T-helper 2 cell treated with Interferon-gamma antibody and Interleukin-4, amounts not matched to agents 100 ng/mL and 5 ng/mL, for 36 hours (primary cell): ENCODE measurements at regions not wholly inside any gene's neighbourhood (a gene's known extent, or its start where the extent isn't known, plus 50 kb on each side); places are given as distances from the start of the nearest gene placed in this dataset.
"Not testable (repeated sequence)": the region's sequence is repeated elsewhere in the genome, so short reads cannot be mapped to it uniquely, and the experiment has no call there.

Experiments used
- intact Hi-C: fragments of 100-400 bp; cut with micrococcal nuclease; formaldehyde crosslinking; loops from one replicate; pipeline ENCODE4 v1.15.1; 2023

DNA sequence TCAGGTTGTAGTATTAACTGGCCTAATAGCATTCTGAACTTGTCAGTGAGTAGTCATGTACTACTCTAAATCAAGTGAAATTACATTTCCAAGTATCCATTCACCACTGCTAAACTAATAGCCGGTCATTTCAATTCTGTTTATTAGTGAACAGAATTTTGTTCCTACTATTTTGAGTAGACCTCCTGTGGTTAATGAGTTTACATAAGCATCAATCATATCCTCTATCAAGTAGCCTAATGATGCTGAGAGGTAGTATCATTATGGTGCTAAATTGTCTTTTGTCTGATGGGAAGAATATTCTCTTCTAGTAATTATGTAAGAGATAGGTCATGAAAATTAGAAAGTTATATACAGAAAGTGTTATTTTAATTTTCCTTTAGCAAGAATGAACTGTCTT, 602.8 kb downstream of the KCNT2 start:
- intact Hi-C loops, result no loop called here

DNA sequence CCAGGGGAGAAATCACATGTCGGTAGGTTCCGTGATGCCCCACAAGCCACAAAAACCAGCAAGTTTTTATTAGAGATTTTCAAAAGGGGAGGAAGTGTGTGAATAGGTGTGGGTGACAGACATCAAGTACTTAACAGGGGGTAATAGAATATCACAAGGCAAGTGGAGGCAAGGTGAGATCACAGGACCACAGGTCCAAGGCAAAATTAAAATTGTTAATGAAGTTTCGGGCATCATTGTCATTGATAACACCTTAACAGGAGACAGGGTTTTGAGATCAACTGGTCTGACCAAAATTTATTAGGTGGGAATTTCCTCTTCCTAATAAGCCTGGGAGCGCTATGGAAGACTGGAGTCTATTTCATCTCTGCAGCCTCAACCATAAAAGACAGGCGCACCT, 603.9 kb downstream of the KCNT2 start:
- intact Hi-C loops, result not testable (repeated sequence)

DNA sequence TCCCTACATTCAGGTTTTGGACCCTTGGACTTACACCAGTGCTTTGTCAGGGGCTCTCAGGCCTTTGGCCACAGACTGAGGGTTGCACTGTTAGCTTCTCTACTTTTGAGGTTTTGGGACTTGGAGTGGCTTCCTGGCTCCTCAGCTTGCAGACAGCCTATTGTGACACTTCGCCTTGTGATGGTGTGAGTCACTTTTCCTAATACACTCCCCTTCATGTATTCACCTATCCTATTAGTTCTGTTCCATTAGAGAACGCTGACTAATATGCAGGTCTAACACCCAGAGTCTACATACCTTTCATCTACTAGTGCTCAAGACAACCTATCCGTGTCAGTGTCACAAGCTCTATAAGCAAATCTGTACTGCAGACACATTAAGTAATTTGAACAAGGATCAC, 605.3 kb downstream of the KCNT2 start:
- intact Hi-C loops, result no loop called here

DNA sequence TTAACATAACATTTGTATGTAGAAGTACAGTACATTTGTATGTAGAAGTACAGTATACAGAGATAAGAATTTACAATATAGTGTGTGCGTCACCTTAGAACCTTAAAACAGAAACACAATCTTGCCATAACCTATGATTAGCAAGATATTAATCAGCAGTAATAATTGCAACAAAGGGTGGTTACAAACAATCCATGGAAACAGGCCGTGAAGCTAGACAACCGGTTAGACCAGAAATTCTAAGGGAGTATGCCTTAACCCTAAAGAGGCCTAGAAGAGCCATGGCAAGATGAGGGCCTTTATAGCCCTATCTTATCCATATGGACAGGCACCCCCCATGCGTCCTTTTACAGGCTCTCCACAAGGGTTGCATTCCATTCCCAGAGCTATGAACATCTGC, 605.9 kb downstream of the KCNT2 start:
- intact Hi-C loops, result not testable (repeated sequence)

DNA sequence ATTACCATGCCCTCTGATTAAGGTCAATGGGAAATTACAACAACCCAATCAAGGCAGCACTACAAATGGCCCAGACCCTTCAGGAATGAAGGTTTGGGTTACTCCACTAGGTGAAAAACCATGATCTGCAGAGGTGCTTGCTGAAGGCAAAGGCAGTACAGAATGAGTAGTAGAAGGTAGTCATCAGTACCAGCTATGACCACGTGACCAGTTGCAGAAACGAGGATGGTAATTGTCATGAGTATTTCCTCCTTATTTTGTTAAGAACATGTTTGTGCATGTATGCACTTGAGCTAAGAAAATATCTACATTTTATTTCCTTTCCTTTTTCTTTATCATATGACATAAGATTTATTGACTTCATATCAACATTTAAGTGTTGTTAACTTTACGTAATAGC, 607.1 kb downstream of the KCNT2 start:
- intact Hi-C loops, result no loop called here

DNA sequence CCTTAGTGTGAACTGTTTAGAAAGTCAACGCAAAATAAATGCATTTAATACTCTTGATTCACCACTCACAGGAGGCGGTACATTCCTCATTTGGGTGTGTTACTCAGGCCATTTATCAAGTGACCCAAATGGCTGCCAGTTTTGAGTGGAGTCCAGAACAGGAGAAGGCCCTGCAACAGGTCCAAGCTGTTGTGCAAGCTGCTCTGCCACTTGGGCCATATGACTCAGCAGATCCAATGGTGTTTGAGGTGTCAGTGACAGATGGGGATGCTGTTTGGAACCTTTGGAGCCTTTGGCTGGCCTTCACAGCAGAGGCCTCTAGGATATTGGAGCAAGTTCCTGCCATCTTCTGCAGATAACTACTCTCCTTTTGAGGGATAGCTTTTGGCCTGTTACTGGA, 609.2 kb downstream of the KCNT2 start:
- intact Hi-C loops, result no loop called here

DNA sequence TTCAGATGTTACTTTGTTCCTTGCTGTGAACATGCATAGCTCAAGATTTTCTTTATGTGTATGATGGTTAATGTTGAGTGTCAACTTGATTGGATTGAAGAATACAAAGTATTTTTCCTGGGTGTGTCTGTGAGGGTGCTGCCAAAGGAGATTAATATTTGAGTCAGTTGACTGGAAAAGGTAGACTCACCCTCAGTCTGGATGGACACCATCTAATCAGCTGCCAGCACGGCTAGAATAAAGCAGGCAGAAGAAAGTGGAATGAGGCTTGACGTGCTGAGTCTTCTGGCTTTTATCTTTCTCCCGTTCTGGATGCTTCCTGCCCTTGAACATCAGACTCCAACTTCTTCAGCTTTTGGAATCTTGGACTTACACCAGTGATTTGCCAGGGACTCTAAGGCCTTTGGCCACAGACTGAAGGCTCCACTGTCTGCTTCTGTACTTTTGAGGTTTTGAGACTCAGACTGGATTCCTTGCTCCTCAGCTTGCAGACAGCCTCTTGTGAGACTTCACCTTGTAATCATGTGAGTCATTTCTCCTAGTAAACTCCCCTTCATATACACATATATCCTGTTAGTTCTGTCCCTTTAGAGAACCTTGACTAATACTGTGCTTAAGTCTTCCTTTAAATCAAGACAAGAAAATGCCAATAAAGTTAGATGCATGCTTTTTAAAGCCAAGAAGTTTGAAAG, 626.6 kb downstream of the KCNT2 start:
- intact Hi-C loops, result no loop called here

DNA sequence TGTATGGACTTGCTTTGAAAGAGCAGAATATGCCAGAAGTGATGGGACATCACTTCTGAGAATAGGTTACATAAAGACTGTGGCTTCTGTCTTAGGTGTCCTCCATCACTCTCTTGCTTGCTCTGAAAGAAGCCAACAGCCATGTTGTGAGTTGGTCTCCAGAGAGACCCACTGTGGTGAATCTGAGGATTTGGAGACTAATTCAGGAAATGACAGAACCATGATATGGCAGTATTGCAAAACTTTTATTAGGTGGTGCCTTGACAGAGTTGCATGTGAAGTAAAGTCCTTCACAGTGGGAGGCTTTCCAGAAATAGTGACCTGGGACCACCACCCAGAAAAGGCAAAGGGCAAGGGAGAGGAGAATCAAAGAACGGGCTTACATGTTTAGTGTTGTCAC, 628.6 kb downstream of the KCNT2 start:
- intact Hi-C loops, result no loop called here

DNA sequence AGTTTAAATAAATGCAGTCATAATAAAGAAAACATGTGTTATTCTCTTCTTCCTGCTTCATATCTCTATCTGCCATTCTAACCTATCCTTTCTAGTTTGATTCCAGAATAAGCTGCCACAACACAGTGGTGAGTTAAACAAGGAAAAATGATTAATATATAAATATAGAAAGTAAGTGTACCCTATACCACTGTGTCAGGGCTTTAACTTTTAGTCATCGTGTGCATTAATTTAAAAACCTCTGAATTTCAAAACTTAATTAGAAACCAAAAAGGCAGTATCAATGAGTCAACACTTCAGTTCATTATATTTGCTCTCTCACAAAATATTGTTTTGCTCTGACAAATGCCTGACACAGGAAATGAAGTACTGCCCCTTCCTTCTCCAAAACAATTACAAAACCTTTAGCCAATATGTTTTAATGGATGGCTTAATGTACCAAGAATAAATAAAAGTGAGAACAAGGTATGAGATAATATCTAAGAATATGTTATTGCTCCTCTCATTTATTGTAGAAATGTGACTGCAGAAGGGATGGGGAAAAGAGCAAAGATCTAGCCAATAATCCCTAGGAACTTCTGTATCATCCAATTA, 634.8 kb downstream of the KCNT2 start:
- intact Hi-C loops, result no loop called here

DNA sequence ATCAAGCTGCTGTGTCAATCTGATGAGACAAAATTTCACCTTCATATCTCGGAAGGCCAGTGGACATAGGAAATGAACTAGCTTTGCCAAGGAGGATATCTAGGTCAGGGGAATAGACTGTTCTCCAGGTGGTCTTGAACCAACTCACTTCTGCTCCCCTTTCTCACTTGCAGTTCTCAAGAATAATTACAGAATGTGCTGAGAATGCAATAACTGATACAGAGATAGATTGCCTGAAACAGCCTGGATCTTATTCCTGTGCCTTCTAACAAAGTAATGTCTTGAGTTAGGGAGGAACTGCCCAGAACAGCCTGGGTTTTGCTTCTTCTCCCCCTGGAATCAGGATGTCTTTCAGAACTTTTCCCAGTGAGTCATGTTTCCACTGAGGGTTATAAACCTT, 636.7 kb downstream of the KCNT2 start:
- intact Hi-C loops, result no loop called here

DNA sequence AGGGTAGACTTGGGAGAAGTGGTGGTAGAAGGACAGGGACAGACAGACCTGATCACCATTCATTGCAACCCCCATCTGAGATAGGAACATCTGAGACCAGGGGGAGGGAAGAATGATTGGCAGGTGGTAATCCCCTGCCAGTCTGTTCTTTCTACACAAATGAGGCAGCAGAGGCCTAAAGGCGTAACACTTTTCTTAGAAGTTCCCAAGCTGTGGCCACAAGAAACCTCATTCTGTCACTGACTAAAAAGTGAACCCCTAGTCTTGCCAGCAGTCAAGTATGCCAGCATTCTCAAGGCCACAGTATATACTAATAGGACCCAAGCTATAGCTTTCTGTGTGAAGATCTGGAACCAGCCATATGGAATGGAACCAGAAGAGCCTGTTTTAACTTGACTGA, 638.0 kb downstream of the KCNT2 start:
- intact Hi-C loops, result no loop called here

DNA sequence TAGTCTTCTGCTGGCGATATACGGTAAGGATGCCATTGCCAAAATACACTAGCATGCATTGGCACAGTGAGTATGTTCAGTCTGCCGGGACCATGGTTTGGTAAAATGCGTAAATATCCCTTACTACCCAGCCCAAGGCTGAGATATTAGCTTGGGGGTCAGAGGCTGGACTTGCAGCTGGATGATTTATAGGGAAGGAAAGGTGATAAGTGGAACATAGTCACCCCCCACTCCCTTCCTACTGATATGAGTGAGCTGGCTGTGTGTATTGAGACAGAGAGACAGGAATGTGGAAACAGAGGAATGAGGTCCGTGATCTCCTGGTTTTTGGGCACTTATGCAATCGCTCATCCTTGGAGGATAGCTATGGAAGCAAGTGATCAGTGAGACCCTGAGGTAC, 642.8 kb downstream of the KCNT2 start:
- intact Hi-C loops, result no loop called here

DNA sequence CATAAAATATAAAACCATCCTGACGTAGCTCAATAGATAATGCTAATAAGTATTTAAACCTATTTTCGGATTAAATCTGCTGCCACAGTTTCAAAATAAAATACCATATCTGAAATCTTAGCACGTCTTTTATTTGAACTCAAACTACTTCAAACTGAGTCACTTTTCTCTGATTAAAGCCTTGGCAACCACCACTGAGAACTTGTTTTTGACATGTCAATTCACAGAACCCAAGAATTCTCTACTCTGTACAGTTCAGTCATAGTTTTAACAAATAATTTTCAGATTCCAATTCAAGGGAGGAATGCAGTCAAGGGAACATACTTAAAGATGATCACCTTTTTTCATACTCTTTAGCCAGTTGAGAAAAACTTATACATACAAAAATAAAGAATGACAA, 643.2 kb downstream of the KCNT2 start:
- intact Hi-C loops, result no loop called here

DNA sequence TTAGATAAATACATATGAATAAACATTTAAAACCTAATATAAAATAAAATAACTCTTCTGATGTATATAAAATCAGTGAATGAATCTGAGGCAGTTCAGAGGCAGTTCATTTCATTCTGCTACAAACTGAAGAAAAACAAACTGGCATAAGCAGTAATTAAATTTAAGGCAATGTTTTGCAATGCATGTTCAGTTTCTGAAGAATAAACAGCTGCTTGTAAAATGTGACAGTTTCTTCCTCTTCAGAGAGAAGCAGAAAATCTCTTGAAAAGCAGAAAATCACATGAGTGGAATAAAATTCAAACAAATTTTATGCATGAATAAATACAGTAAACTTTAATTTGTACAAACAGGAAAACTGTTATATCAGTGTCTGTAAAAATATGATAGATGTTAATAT, 643.7 kb downstream of the KCNT2 start:
- intact Hi-C loops, result no loop called here

DNA sequence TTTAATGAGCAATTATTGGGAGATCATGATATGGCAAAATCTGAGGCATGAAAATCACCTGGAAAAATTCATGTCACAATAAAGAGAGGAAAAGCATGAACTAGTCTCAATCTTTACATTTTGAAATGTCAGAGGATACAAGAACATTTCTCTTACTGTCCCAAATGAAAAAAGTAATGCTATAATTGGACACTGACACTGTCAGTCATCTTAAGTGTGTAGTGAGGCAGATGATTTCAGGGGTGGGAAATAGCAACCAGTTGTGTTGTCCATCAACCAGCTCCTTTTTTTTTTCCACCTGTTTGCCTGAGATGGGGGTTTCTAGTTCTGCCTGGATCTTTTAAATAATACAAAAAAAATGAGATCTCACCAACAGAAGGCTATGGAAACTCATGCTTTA, 646.2 kb downstream of the KCNT2 start:
- intact Hi-C loops, result no loop called here

DNA sequence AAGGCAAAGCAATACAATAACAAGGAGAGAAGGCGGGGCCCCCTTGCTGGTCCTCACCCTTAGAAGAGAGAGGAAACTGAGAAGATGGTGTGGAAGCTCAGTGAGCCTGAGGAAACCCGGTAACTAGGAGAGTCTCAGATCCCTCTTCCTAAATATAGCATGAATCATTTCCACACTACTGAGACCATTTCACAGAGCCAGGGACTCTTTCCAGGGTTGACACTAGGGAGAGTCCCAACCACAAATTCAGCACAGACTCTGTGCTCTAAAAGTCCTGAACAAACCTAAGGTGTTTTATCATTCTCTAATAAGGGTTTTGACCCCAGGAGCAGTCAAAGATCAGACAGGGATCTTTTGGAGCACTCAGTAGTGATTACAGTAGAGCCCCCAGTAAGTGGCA, 647.7 kb downstream of the KCNT2 start:
- intact Hi-C loops, result no loop called here

DNA sequence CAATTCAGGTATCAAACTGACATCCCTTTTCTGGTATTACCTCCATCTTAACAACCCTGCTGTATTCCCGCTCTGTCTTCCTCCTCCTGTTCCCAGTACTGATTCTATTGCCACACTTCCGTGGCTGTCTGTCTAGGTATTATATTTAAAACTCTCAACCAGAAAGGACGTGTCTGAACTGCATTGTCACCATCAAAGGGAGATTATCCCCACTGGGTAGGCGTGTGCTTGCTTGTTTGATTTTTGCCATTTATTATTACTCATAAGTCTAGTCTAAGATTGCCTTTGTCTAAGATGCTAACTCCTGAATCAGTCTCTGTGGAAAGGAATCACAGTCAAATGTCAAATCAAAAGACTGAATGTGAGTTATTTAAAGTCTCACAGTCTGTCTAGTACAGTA, 650.1 kb downstream of the KCNT2 start:
- intact Hi-C loops, result no loop called here

DNA sequence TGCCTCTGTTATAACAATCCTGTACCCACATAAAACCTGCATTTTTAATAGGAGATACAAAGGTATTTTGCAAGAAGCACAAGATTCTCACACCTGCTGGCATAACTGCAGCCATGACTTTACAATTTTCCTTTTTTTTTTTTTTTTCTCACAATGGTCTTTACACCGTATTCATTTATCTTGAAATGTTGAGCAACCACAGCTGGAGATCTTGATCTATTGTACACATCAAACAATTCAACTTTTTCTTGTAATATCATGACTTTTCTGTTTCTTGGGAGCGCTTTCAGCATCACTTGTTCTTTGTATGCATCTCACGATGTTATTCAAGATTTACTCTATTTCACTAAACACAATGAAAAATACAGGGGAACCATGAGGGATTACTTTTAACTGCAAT, 651.4 kb downstream of the KCNT2 start:
- intact Hi-C loops, result no loop called here

DNA sequence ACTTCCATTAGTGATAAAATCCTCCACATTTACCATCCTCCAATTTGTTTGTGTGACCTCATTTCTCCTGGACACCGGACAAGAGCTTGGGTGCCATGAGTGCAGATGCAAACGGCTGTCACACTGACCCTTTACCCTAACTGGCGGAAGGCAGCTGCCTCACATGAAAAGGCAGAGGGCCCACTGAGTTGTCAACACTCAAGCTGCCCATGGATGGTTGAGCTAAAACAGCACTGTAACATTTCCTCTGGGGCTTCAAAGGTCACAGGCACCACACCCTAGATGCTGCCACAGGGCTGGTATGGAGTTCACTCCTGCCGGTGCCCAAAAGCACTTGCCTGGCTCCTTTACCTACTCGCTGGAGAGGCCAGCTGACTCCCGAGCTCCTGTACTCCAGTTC, 653.4 kb downstream of the KCNT2 start:
- intact Hi-C loops, result no loop called here

DNA sequence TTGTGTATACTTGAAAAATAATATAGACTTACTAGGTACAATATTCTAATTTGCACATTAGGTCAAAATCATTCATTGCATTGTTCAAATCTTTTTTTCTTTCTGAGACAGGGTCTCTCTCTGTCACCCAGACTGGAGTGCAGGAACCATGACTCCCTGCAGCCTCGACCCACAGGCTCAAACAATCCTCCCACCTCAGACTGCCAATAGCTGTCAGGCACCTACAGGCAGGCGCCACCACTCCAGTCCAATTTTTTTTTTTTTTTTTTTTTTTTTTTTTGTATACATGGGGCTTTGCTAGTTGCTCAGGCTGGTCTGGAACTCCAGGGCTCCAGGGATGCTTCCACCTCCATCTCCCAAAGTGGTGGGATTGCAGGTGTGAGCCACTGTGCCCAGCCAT, 656.9 kb downstream of the KCNT2 start:
- intact Hi-C loops, result no loop called here

DNA sequence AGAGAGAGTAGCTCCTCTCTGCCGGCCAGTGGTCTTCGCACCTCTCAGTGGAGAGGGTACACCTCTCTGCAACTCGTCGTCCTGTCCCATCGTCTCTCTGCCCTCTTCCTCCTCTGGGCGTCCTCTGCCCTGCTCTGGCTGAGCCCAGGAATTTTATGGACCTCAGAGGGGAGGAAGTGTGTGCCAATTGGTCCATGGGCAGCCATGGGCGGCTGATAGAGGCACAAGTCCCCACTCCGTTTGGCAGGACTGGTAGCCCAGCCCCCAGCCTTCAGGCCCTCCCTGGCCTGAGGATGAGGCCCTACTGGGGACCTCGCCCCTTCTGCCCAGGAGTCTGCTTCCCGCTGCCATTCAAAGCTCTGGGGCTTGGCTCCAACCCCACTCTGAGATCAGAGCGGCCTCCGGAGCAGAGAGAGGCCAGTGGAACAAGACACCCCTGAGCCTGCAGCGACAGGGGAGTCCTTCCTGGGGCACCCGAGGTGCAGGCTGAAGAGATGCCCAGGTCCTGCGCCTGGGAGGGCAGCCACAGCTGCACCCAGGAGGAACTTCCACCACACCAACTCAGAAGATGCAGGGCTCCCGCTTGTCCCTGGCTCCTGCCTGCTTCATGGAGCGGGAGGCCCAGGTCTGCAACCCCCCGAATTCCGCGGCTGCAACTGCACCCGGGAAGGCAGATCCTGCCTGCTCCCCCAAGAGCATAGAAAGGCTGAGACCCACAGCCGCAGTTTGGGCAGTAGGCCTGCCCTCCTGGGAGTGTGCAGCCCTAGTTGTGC, 659.9 kb downstream of the KCNT2 start:
- intact Hi-C loops, result no loop called here

DNA sequence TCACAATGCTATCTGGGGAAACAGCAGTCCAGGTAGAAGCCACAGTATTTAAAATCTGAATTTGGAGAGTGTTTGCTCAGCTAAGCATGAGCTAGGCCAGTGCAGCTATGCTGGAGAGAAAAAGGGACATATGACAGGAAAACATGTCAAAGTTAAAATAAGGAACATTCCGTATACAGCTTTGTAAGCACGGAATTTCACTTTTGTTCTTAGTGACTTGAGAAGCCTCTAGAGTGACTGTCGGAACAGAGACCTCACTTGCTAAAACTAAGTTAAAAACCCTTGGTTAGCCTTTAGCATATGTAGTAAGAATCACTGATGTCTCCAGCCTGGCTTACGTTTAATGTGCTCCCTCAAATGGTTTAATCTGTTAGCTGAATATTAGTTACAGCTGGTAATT, 661.7 kb downstream of the KCNT2 start:
- intact Hi-C loops, result no loop called here

DNA sequence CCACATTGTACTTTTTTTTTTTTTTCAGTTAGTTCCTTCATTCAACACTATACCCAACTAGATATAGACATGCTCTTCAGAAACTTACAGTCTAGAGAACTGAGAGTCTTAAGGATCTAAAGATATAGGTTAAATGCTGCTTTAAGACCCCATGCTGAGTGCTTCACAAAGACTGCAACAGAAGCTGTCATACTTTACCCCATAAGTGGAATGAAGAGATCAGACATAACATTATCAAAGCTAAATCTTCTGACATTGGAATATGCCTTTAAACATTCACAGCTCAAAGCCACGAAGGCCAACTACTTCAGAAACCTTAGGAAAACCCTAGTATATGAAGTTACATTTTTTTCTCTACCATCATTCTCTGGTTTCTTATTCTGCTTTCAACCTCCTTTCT, 666.4 kb downstream of the KCNT2 start:
- intact Hi-C loops, result no loop called here
